ENCODE measurements at regions not wholly inside any gene's neighbourhood (a gene's known extent, or its start where the extent isn't known, plus 50 kb on each side); places are given as distances from the start of the nearest gene placed in this dataset.

GRCh38 chr11:45027312-45027711 lies 76.6 kb upstream of the TP53I11 start:
- Histone ChIP-seq H3K9ac (ENCODE audit: insufficient read depth in 1 of 2, low read length in 2 of 2) (no peak overlapping the region), H3K27me3 (ENCODE audit: control insufficient read depth in 3 of 3, insufficient read depth in 3 of 3, low read length in 2 of 3) (peaks cover 0 to 3% (median 0%) of the 10 kb centered on the region in 3 donors), H3K36me3 (ENCODE audit: control insufficient read depth in 4 of 4, insufficient read depth in 4 of 4, low read length in 4 of 4) (no peaks in the 10 kb centered on the region), H3K9me3 (ENCODE audit: control insufficient read depth in 4 of 4, insufficient read depth in 3 of 4, low read length in 3 of 4) (no peaks in the 10 kb centered on the region), H3K4me3 (no peak overlapping the region), H3K27ac (ENCODE audit: low read depth in 1 of 2, low read length in 1 of 2) (no peak overlapping the region), H3K4me1 (ENCODE audit: control insufficient read depth in 5 of 5, insufficient read depth in 5 of 5, low read length in 5 of 5) (peaks cover 0 to 8% (median 4%) of the 10 kb centered on the region in 5 donors)
- ATAC-seq (ENCODE audit: insufficient read depth, low FRiP score) = no peak
- 95 to 96% methylated on average over 4 of the region's 4 CpGs for WGBS, 2 donors
- TF ChIP-seq CTCF (IDR thresholded peaks at IDR 0.05; ENCODE audit: control extremely low read depth, extremely low read depth) = no peak
- no peak for DNase-seq

- H3K4me3 ChIP-seq = no peak overlapping the region
- DNase-seq = no peak
- 87 to 89% methylated on average over 13 of the region's 13 CpGs for WGBS, 2 donors
- ATAC-seq (ENCODE audit: insufficient read depth, low FRiP score) = no peak
- TF ChIP-seq CTCF (IDR thresholded peaks at IDR 0.05; ENCODE audit: control extremely low read depth, extremely low read depth) = no peak
- no peak overlapping the region for H3K27ac ChIP-seq (ENCODE audit: low read depth in 1 of 2, low read length in 1 of 2)
- H3K4me1 ChIP-seq (ENCODE audit: control insufficient read depth in 5 of 5, insufficient read depth in 5 of 5, low read length in 5 of 5) = peaks cover 0 to 7% (median 0%) of the 10 kb centered on the region in 5 donors
- no peak overlapping the region for H3K9ac ChIP-seq (ENCODE audit: insufficient read depth in 1 of 2, low read length in 2 of 2)
- no peaks in the 10 kb centered on the region for H3K9me3 ChIP-seq (ENCODE audit: control insufficient read depth in 4 of 4, insufficient read depth in 3 of 4, low read length in 3 of 4)
- peaks cover 0 to 4% (median 0%) of the 10 kb centered on the region in 3 donors for H3K27me3 ChIP-seq (ENCODE audit: control insufficient read depth in 3 of 3, insufficient read depth in 3 of 3, low read length in 2 of 3)
- no peaks in the 10 kb centered on the region for H3K36me3 ChIP-seq (ENCODE audit: control insufficient read depth in 4 of 4, insufficient read depth in 4 of 4, low read length in 4 of 4)
These were observed 78.4 kb upstream of the TP53I11 start for GRCh38 chr11:45028911-45029682.

GRCh38 chr11:45030778-45031177 lies 80.1 kb upstream of the TP53I11 start:
- Histone ChIP-seq H3K27ac (ENCODE audit: low read depth in 1 of 2, low read length in 1 of 2) (no peak overlapping the region), H3K4me1 (ENCODE audit: control insufficient read depth in 5 of 5, insufficient read depth in 5 of 5, low read length in 5 of 5) (peaks cover 0 to 7% (median 0%) of the 10 kb centered on the region in 5 donors), H3K4me3 (no peak overlapping the region), H3K27me3 (ENCODE audit: control insufficient read depth in 3 of 3, insufficient read depth in 3 of 3, low read length in 2 of 3) (peaks cover 0 to 4% (median 0%) of the 10 kb centered on the region in 3 donors), H3K9ac (ENCODE audit: insufficient read depth in 1 of 2, low read length in 2 of 2) (no peak overlapping the region), H3K9me3 (ENCODE audit: control insufficient read depth in 4 of 4, insufficient read depth in 3 of 4, low read length in 3 of 4) (no peaks in the 10 kb centered on the region), H3K36me3 (ENCODE audit: control insufficient read depth in 4 of 4, insufficient read depth in 4 of 4, low read length in 4 of 4) (no peaks in the 10 kb centered on the region)
- no peak for TF ChIP-seq CTCF (IDR thresholded peaks at IDR 0.05; ENCODE audit: control extremely low read depth, extremely low read depth)
- DNase-seq (no peak), ATAC-seq (ENCODE audit: insufficient read depth, low FRiP score) (no peak)
- WGBS, 2 donors = 80 to 81% methylated on average over 6 of the region's 6 CpGs

All from lung (tissue), 11 donors.